ENCODE measurements at regions not wholly inside any gene's neighbourhood (a gene's known extent, or its start where the extent isn't known, plus 50 kb on each side); places are given as distances from the start of the nearest gene placed in this dataset.

GRCh38 chr22:47822422-47822821, 1060.0 kb downstream of the TBC1D22A start:
- no peak overlapping the region for H3K4me3 ChIP-seq (ENCODE audit: low read length in 2 of 2)
- peaks cover 0 to 14% of the 10 kb centered on the region in 2 donors for H3K9me3 ChIP-seq (ENCODE audit: control insufficient read depth in 2 of 2, low read length in 2 of 2)

GRCh38 chr22:47818496-47818895, 1056.0 kb downstream of the TBC1D22A start:
- no peaks in the 10 kb centered on the region for H3K36me3 ChIP-seq (ENCODE audit: control insufficient read depth in 2 of 2, insufficient read depth in 2 of 2, low read length in 2 of 2)
- no peak overlapping the region for H3K9ac ChIP-seq (ENCODE audit: low read length in 2 of 2)
- peaks cover 0 to 4% of the 10 kb centered on the region in 2 donors for H3K27me3 ChIP-seq (ENCODE audit: control insufficient read depth in 1 of 2, insufficient read depth in 2 of 2, low read length in 2 of 2)
- H3K27ac ChIP-seq (ENCODE audit: low read length) = no peak overlapping the region
- no peak overlapping the region for H3K4me3 ChIP-seq (ENCODE audit: low read length in 2 of 2)
- H3K4me1 ChIP-seq (ENCODE audit: control insufficient read depth, insufficient read depth, low read length) = no peaks in the 10 kb centered on the region
- peaks cover 0 to 20% of the 10 kb centered on the region in 2 donors for H3K9me3 ChIP-seq (ENCODE audit: control insufficient read depth in 2 of 2, low read length in 2 of 2)

More at GRCh38 chr22:47822422-47822821, 1060.0 kb downstream of the TBC1D22A start:
- H3K9ac ChIP-seq (ENCODE audit: low read length in 2 of 2) = no peak overlapping the region
- H3K4me1 ChIP-seq (ENCODE audit: control insufficient read depth, insufficient read depth, low read length) = no peaks in the 10 kb centered on the region
- no peaks in the 10 kb centered on the region for H3K36me3 ChIP-seq (ENCODE audit: control insufficient read depth in 2 of 2, insufficient read depth in 2 of 2, low read length in 2 of 2)
- no peak overlapping the region for H3K27ac ChIP-seq (ENCODE audit: low read length)
- peaks cover 0 to 6% of the 10 kb centered on the region in 2 donors for H3K27me3 ChIP-seq (ENCODE audit: control insufficient read depth in 1 of 2, insufficient read depth in 2 of 2, low read length in 2 of 2)

GRCh38 chr22:47817380-47817779, 1054.9 kb downstream of the TBC1D22A start:
- no peak overlapping the region for H3K27ac ChIP-seq (ENCODE audit: low read length)
- H3K36me3 ChIP-seq (ENCODE audit: control insufficient read depth in 2 of 2, insufficient read depth in 2 of 2, low read length in 2 of 2) = no peaks in the 10 kb centered on the region
- H3K9ac ChIP-seq (ENCODE audit: low read length in 2 of 2) = no peak overlapping the region
- H3K4me3 ChIP-seq (ENCODE audit: low read length in 2 of 2) = no peak overlapping the region
- H3K9me3 ChIP-seq (ENCODE audit: control insufficient read depth in 2 of 2, low read length in 2 of 2) = peaks cover 0 to 20% of the 10 kb centered on the region in 2 donors
- H3K27me3 ChIP-seq (ENCODE audit: control insufficient read depth in 1 of 2, insufficient read depth in 2 of 2, low read length in 2 of 2) = peaks cover 0 to 4% of the 10 kb centered on the region in 2 donors
- no peaks in the 10 kb centered on the region for H3K4me1 ChIP-seq (ENCODE audit: control insufficient read depth, insufficient read depth, low read length)

GRCh38 chr22:47816863-47817210, 1054.4 kb downstream of the TBC1D22A start:
- no peak overlapping the region for H3K4me3 ChIP-seq (ENCODE audit: low read length in 2 of 2)
- H3K9ac ChIP-seq (ENCODE audit: low read length in 2 of 2) = no peak overlapping the region
- H3K4me1 ChIP-seq (ENCODE audit: control insufficient read depth, insufficient read depth, low read length) = no peaks in the 10 kb centered on the region
- no peak overlapping the region for H3K27ac ChIP-seq (ENCODE audit: low read length)
- no peaks in the 10 kb centered on the region for H3K36me3 ChIP-seq (ENCODE audit: control insufficient read depth in 2 of 2, insufficient read depth in 2 of 2, low read length in 2 of 2)
- H3K27me3 ChIP-seq (ENCODE audit: control insufficient read depth in 1 of 2, insufficient read depth in 2 of 2, low read length in 2 of 2) = peaks cover 0 to 4% of the 10 kb centered on the region in 2 donors
- peaks cover 0 to 20% of the 10 kb centered on the region in 2 donors for H3K9me3 ChIP-seq (ENCODE audit: control insufficient read depth in 2 of 2, low read length in 2 of 2)

- H3K4me1 ChIP-seq (ENCODE audit: control insufficient read depth, insufficient read depth, low read length) = no peaks in the 10 kb centered on the region
Observed at GRCh38 chr22:47816121-47816862, 1053.8 kb downstream of the TBC1D22A start.

GRCh38 chr22:47814474-47814873, 1052.0 kb downstream of the TBC1D22A start:
- H3K27ac ChIP-seq (ENCODE audit: low read length) = no peak overlapping the region
- H3K9me3 ChIP-seq (ENCODE audit: control insufficient read depth in 2 of 2, low read length in 2 of 2) = peaks cover 0 to 16% of the 10 kb centered on the region in 2 donors
- H3K27me3 ChIP-seq (ENCODE audit: control insufficient read depth in 1 of 2, insufficient read depth in 2 of 2, low read length in 2 of 2) = peaks cover 0 to 7% of the 10 kb centered on the region in 2 donors
- H3K9ac ChIP-seq (ENCODE audit: low read length in 2 of 2) = no peak overlapping the region
- H3K4me1 ChIP-seq (ENCODE audit: control insufficient read depth, insufficient read depth, low read length) = no peaks in the 10 kb centered on the region
- H3K4me3 ChIP-seq (ENCODE audit: low read length in 2 of 2) = no peak overlapping the region
- H3K36me3 ChIP-seq (ENCODE audit: control insufficient read depth in 2 of 2, insufficient read depth in 2 of 2, low read length in 2 of 2) = no peaks in the 10 kb centered on the region

More at GRCh38 chr22:47816121-47816862, 1053.8 kb downstream of the TBC1D22A start:
- peaks cover 0 to 5% of the 10 kb centered on the region in 2 donors for H3K27me3 ChIP-seq (ENCODE audit: control insufficient read depth in 1 of 2, insufficient read depth in 2 of 2, low read length in 2 of 2)
- H3K9me3 ChIP-seq (ENCODE audit: control insufficient read depth in 2 of 2, low read length in 2 of 2) = peaks cover 0 to 19% of the 10 kb centered on the region in 2 donors
- H3K27ac ChIP-seq (ENCODE audit: low read length) = no peak overlapping the region
- no peak overlapping the region for H3K9ac ChIP-seq (ENCODE audit: low read length in 2 of 2)
- no peak overlapping the region for H3K4me3 ChIP-seq (ENCODE audit: low read length in 2 of 2)
- no peaks in the 10 kb centered on the region for H3K36me3 ChIP-seq (ENCODE audit: control insufficient read depth in 2 of 2, insufficient read depth in 2 of 2, low read length in 2 of 2)

- no peak overlapping the region for H3K27ac ChIP-seq (ENCODE audit: low read length)
- H3K27me3 ChIP-seq (ENCODE audit: control insufficient read depth in 1 of 2, insufficient read depth in 2 of 2, low read length in 2 of 2) = peaks cover 2 to 7% of the 10 kb centered on the region in 2 donors
- no peaks in the 10 kb centered on the region for H3K4me1 ChIP-seq (ENCODE audit: control insufficient read depth, insufficient read depth, low read length)
- H3K36me3 ChIP-seq (ENCODE audit: control insufficient read depth in 2 of 2, insufficient read depth in 2 of 2, low read length in 2 of 2) = no peaks in the 10 kb centered on the region
- peaks cover 0 to 16% of the 10 kb centered on the region in 2 donors for H3K9me3 ChIP-seq (ENCODE audit: control insufficient read depth in 2 of 2, low read length in 2 of 2)
- H3K4me3 ChIP-seq (ENCODE audit: low read length in 2 of 2) = no peak overlapping the region
- no peak overlapping the region for H3K9ac ChIP-seq (ENCODE audit: low read length in 2 of 2)
Observed at GRCh38 chr22:47813661-47814060, 1051.2 kb downstream of the TBC1D22A start.

GRCh38 chr22:47811971-47812370, 1049.5 kb downstream of the TBC1D22A start:
- Histone ChIP-seq H3K4me1 (ENCODE audit: control insufficient read depth, insufficient read depth, low read length) (no peaks in the 10 kb centered on the region), H3K36me3 (ENCODE audit: control insufficient read depth in 2 of 2, insufficient read depth in 2 of 2, low read length in 2 of 2) (no peaks in the 10 kb centered on the region), H3K9ac (ENCODE audit: low read length in 2 of 2) (no peak overlapping the region), H3K9me3 (ENCODE audit: control insufficient read depth in 2 of 2, low read length in 2 of 2) (peaks cover 0 to 1% of the 10 kb centered on the region in 2 donors), H3K27me3 (ENCODE audit: control insufficient read depth in 1 of 2, insufficient read depth in 2 of 2, low read length in 2 of 2) (peaks cover 3% of the 10 kb centered on the region in 2 donors), H3K27ac (ENCODE audit: low read length) (no peak overlapping the region), H3K4me3 (ENCODE audit: low read length in 2 of 2) (no peak overlapping the region)

GRCh38 chr22:47810505-47811500, 1048.4 kb downstream of the TBC1D22A start:
- H3K36me3 ChIP-seq (ENCODE audit: control insufficient read depth in 2 of 2, insufficient read depth in 2 of 2, low read length in 2 of 2) = no peaks in the 10 kb centered on the region
- H3K27ac ChIP-seq (ENCODE audit: low read length) = no peak overlapping the region
- H3K9me3 ChIP-seq (ENCODE audit: control insufficient read depth in 2 of 2, low read length in 2 of 2) = no peaks in the 10 kb centered on the region
- H3K27me3 ChIP-seq (ENCODE audit: control insufficient read depth in 1 of 2, insufficient read depth in 2 of 2, low read length in 2 of 2) = peaks cover 3% of the 10 kb centered on the region in 2 donors
- H3K4me1 ChIP-seq (ENCODE audit: control insufficient read depth, insufficient read depth, low read length) = no peaks in the 10 kb centered on the region
- H3K9ac ChIP-seq (ENCODE audit: low read length in 2 of 2) = no peak overlapping the region
- no peak overlapping the region for H3K4me3 ChIP-seq (ENCODE audit: low read length in 2 of 2)

- H3K27ac ChIP-seq (ENCODE audit: low read length) = no peak overlapping the region
- H3K27me3 ChIP-seq (ENCODE audit: control insufficient read depth in 1 of 2, insufficient read depth in 2 of 2, low read length in 2 of 2) = peaks cover 3% of the 10 kb centered on the region in 2 donors
- H3K4me3 ChIP-seq (ENCODE audit: low read length in 2 of 2) = no peak overlapping the region
- H3K9me3 ChIP-seq (ENCODE audit: control insufficient read depth in 2 of 2, low read length in 2 of 2) = peaks cover 0 to 8% of the 10 kb centered on the region in 2 donors
- H3K36me3 ChIP-seq (ENCODE audit: control insufficient read depth in 2 of 2, insufficient read depth in 2 of 2, low read length in 2 of 2) = no peaks in the 10 kb centered on the region
- no peaks in the 10 kb centered on the region for H3K4me1 ChIP-seq (ENCODE audit: control insufficient read depth, insufficient read depth, low read length)
- no peak overlapping the region for H3K9ac ChIP-seq (ENCODE audit: low read length in 2 of 2)
Observed at GRCh38 chr22:47808886-47809620, 1046.6 kb downstream of the TBC1D22A start.

All from stomach smooth muscle (tissue), 2 donors.